ENCODE measurements at regions not wholly inside any gene's neighbourhood (a gene's known extent, or its start where the extent isn't known, plus 50 kb on each side); places are given as distances from the start of the nearest gene placed in this dataset.

DNA sequence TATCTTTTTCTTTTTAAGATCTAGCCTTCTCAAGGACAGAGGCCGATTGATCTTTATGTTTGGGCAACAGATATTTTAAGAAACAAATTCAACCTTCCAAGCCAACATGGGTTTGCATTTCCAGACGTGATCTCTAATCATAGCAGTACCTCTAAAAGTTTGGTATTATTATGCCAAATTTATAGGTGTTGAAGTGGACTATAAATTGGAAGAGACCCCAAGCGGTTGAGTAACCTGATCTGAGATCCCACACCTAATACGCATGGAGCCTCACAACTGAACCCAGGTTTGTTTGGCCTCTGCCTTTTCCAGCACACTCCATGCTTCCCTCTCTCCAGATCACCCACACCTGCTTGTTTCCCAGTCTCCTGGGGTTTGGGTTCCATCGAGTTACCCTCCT lies 116.5 kb downstream of the DDX1 start:
- TF ChIP-seq, protein P1, sequence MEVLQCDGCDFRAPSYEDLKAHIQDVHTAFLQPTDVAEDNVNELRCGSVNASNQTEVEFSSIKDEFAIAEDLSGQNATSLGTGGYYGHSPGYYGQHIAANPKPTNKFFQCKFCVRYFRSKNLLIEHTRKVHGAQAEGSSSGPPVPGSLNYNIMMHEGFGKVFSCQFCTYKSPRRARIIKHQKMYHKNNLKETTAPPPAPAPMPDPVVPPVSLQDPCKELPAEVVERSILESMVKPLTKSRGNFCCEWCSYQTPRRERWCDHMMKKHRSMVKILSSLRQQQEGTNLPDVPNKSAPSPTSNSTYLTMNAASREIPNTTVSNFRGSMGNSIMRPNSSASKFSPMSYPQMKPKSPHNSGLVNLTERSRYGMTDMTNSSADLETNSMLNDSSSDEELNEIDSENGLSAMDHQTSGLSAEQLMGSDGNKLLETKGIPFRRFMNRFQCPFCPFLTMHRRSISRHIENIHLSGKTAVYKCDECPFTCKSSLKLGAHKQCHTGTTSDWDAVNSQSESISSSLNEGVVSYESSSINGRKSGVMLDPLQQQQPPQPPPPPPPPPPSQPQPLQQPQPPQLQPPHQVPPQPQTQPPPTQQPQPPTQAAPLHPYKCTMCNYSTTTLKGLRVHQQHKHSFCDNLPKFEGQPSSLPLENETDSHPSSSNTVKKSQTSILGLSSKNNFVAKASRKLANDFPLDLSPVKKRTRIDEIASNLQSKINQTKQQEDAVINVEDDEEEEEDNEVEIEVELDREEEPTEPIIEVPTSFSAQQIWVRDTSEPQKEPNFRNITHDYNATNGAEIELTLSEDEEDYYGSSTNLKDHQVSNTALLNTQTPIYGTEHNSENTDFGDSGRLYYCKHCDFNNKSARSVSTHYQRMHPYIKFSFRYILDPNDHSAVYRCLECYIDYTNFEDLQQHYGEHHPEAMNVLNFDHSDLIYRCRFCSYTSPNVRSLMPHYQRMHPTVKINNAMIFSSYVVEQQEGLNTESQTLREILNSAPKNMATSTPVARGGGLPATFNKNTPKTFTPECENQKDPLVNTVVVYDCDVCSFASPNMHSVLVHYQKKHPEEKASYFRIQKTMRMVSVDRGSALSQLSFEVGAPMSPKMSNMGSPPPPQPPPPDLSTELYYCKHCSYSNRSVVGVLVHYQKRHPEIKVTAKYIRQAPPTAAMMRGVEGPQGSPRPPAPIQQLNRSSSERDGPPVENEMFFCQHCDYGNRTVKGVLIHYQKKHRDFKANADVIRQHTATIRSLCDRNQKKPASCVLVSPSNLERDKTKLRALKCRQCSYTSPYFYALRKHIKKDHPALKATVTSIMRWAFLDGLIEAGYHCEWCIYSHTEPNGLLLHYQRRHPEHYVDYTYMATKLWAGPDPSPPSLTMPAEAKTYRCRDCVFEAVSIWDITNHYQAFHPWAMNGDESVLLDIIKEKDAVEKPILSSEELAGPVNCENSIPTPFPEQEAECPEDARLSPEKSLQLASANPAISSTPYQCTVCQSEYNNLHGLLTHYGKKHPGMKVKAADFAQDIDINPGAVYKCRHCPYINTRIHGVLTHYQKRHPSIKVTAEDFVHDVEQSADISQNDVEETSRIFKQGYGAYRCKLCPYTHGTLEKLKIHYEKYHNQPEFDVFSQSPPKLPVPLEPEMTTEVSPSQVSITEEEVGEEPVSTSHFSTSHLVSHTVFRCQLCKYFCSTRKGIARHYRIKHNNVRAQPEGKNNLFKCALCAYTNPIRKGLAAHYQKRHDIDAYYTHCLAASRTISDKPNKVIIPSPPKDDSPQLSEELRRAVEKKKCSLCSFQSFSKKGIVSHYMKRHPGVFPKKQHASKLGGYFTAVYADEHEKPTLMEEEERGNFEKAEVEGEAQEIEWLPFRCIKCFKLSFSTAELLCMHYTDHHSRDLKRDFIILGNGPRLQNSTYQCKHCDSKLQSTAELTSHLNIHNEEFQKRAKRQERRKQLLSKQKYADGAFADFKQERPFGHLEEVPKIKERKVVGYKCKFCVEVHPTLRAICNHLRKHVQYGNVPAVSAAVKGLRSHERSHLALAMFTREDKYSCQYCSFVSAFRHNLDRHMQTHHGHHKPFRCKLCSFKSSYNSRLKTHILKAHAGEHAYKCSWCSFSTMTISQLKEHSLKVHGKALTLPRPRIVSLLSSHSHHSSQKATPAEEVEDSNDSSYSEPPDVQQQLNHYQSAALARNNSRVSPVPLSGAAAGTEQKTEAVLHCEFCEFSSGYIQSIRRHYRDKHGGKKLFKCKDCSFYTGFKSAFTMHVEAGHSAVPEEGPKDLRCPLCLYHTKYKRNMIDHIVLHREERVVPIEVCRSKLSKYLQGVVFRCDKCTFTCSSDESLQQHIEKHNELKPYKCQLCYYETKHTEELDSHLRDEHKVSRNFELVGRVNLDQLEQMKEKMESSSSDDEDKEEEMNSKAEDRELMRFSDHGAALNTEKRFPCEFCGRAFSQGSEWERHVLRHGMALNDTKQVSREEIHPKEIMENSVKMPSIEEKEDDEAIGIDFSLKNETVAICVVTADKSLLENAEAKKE (CRISPR knock-in tag; IDR thresholded peaks at IDR 0.05) = no peak
- TF ChIP-seq ZNF114 (CRISPR knock-in tag; IDR thresholded peaks at IDR 0.05) (no peak), CREB1 (CRISPR knock-in tag; IDR thresholded peaks at IDR 0.05; ENCODE audit: low read depth) (no peak), EZH2 (IDR thresholded peaks at IDR 0.05; ENCODE audit: low read depth, unreplicated experiment) (no peak), ZNF331 (CRISPR knock-in tag; IDR thresholded peaks at IDR 0.05; ENCODE audit: low read depth) (no peak), POLR2AphosphoS5 (IDR thresholded peaks at IDR 0.05; ENCODE audit: low read depth) (no peak), JUNB (IDR thresholded peaks at IDR 0.05; ENCODE audit: unreplicated experiment) (no peak), NANOG (IDR thresholded peaks at IDR 0.05; ENCODE audit: borderline replicate concordance) (no peak), STAT1 (IDR thresholded peaks at IDR 0.05; ENCODE audit: unreplicated experiment) (no peak), EZH2phosphoT487 (IDR thresholded peaks at IDR 0.05; ENCODE audit: unreplicated experiment) (no peak)
- TF ChIP-seq, protein P2, sequence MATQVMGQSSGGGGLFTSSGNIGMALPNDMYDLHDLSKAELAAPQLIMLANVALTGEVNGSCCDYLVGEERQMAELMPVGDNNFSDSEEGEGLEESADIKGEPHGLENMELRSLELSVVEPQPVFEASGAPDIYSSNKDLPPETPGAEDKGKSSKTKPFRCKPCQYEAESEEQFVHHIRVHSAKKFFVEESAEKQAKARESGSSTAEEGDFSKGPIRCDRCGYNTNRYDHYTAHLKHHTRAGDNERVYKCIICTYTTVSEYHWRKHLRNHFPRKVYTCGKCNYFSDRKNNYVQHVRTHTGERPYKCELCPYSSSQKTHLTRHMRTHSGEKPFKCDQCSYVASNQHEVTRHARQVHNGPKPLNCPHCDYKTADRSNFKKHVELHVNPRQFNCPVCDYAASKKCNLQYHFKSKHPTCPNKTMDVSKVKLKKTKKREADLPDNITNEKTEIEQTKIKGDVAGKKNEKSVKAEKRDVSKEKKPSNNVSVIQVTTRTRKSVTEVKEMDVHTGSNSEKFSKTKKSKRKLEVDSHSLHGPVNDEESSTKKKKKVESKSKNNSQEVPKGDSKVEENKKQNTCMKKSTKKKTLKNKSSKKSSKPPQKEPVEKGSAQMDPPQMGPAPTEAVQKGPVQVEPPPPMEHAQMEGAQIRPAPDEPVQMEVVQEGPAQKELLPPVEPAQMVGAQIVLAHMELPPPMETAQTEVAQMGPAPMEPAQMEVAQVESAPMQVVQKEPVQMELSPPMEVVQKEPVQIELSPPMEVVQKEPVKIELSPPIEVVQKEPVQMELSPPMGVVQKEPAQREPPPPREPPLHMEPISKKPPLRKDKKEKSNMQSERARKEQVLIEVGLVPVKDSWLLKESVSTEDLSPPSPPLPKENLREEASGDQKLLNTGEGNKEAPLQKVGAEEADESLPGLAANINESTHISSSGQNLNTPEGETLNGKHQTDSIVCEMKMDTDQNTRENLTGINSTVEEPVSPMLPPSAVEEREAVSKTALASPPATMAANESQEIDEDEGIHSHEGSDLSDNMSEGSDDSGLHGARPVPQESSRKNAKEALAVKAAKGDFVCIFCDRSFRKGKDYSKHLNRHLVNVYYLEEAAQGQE (IDR thresholded peaks at IDR 0.05; ENCODE audit: unreplicated experiment) = no peak
- TF ChIP-seq, protein P3, sequence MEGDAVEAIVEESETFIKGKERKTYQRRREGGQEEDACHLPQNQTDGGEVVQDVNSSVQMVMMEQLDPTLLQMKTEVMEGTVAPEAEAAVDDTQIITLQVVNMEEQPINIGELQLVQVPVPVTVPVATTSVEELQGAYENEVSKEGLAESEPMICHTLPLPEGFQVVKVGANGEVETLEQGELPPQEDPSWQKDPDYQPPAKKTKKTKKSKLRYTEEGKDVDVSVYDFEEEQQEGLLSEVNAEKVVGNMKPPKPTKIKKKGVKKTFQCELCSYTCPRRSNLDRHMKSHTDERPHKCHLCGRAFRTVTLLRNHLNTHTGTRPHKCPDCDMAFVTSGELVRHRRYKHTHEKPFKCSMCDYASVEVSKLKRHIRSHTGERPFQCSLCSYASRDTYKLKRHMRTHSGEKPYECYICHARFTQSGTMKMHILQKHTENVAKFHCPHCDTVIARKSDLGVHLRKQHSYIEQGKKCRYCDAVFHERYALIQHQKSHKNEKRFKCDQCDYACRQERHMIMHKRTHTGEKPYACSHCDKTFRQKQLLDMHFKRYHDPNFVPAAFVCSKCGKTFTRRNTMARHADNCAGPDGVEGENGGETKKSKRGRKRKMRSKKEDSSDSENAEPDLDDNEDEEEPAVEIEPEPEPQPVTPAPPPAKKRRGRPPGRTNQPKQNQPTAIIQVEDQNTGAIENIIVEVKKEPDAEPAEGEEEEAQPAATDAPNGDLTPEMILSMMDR (conservative IDR thresholded peaks at IDR 0.05; ENCODE audit: low read depth in 2 of 2) = no peak
- TF ChIP-seq, protein P4, sequence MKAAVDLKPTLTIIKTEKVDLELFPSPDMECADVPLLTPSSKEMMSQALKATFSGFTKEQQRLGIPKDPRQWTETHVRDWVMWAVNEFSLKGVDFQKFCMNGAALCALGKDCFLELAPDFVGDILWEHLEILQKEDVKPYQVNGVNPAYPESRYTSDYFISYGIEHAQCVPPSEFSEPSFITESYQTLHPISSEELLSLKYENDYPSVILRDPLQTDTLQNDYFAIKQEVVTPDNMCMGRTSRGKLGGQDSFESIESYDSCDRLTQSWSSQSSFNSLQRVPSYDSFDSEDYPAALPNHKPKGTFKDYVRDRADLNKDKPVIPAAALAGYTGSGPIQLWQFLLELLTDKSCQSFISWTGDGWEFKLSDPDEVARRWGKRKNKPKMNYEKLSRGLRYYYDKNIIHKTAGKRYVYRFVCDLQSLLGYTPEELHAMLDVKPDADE (IDR thresholded peaks at IDR 0.05) = no peak
- no peak overlapping the region for H3K4me3 Mint-ChIP-seq
- H3K27ac Mint-ChIP-seq = no peak overlapping the region
- H3K4me2 ChIP-seq = no peak overlapping the region
- H3K9me3 Mint-ChIP-seq = no peaks in the 10 kb centered on the region; the same call in 1 of the 3 replicates
- H3K4me1 ChIP-seq (ENCODE audit: insufficient read depth) = no peaks in the 10 kb centered on the region
- no peaks in the 10 kb centered on the region for H3K27me3 ChIP-seq (ENCODE audit: insufficient read depth)
- no peaks in the 10 kb centered on the region for H3K36me3 Mint-ChIP-seq (ENCODE audit: low read depth)
- ATAC-seq = no peak
- 0 out of 2 replicates have a peak, but pooled peaks cover 10% of the 10 kb centered on the region for H3K9me2 ChIP-seq (ENCODE audit: insufficient read depth)
- H3K79me2 ChIP-seq (replicated peaks; ENCODE audit: insufficient read depth) = no peaks in the 10 kb centered on the region
- no peaks in the 10 kb centered on the region for H4K20me1 ChIP-seq (replicated peaks; ENCODE audit: insufficient read depth)
- H3K4me1 Mint-ChIP-seq = no peaks in the 10 kb centered on the region
- no peak overlapping the region for H3K4me3 ChIP-seq
- H3K27me3 Mint-ChIP-seq (ENCODE audit: insufficient read depth, low read depth, poor library complexity) = no peaks in the 10 kb centered on the region
- H2AFZ ChIP-seq = no peak overlapping the region
- H3F3A ChIP-seq (replicated peaks; ENCODE audit: low read depth) = no peaks in the 10 kb centered on the region
- H3K36me3 ChIP-seq (ENCODE audit: insufficient read depth) = no peaks in the 10 kb centered on the region
- H3K27ac ChIP-seq (ENCODE audit: low read depth) = no peak overlapping the region
- no peak for DNase-seq (ENCODE audit: low spot score)

Data from GM23338 (cell line).